OCI-LY7 (cell line): ENCODE measurements at regions not wholly inside any gene's neighbourhood (a gene's known extent, or its start where the extent isn't known, plus 50 kb on each side); places are given as distances from the start of the nearest gene placed in this dataset.

Source experiments
- CTCF ChIP-seq: fragments of 200-600 bp; sonication (generic); conservative IDR thresholded peaks from 2 replicates; pipeline ENCODE4 v1.5.1; 2014; ENCODE audit warnings: mild to moderate bottlenecking, antibody characterized with exemption, low read length, moderate library complexity, mixed read lengths
- EZH2phosphoT487 ChIP-seq: fragments of 200-600 bp; sonication (generic); IDR thresholded peaks from 2 replicates; pipeline ENCODE4 v1.6.1; 2018; ENCODE audit warnings: low read depth, borderline replicate concordance, mild to moderate bottlenecking, mixed run types, antibody characterized with exemption, low read length, moderate library complexity, mixed read lengths

GRCh38 chr10:44820094-44820493 is 91.0 kb upstream of the TMEM72 start:
- TF ChIP-seq EZH2phosphoT487 (no peak), CTCF (no peak)
